HG03103 (cell line): ENCODE measurements at regions not wholly inside any gene's neighbourhood (a gene's known extent, or its start where the extent isn't known, plus 50 kb on each side); places are given as distances from the start of the nearest gene placed in this dataset.

Source experiments
- ATAC-seq: cut with Tn5 transposase; IDR thresholded peaks from one replicate; pipeline ENCODE4 v1.9.1; 2021; ENCODE audit warnings: low read depth; ENCODE audit not compliant: unreplicated experiment

GRCh38 chr20:50297498-50298376 lies 107.1 kb downstream of the CEBPB start:
- no peak for ATAC-seq

GRCh38 chr20:50298554-50299324 lies 108.1 kb downstream of the CEBPB start:
- ATAC-seq, result no peak

- no peak for ATAC-seq
Observed at GRCh38 chr20:50299325-50299629, 108.6 kb downstream of the CEBPB start.

GRCh38 chr20:50301165-50301564 lies 110.5 kb downstream of the CEBPB start:
- no peak for ATAC-seq

GRCh38 chr20:50301712-50302111 lies 111.1 kb downstream of the CEBPB start:
- no peak for ATAC-seq

GRCh38 chr20:50302341-50303057 lies 111.9 kb downstream of the CEBPB start:
- no peak for ATAC-seq

GRCh38 chr20:50303573-50304500 lies 113.2 kb downstream of the CEBPB start:
- ATAC-seq, result no peak

GRCh38 chr20:50304501-50304856 lies 113.8 kb downstream of the CEBPB start:
- no peak for ATAC-seq

GRCh38 chr20:50304923-50305635 lies 114.4 kb downstream of the CEBPB start:
- ATAC-seq, result no peak

GRCh38 chr20:50305636-50306477 lies 115.2 kb downstream of the CEBPB start:
- no peak for ATAC-seq

GRCh38 chr20:50306478-50307423 lies 116.1 kb downstream of the CEBPB start:
- no peak for ATAC-seq

- ATAC-seq, result no peak
Observed at GRCh38 chr20:50308166-50308512, 117.5 kb downstream of the CEBPB start.

GRCh38 chr20:50308513-50309279 lies 118.1 kb downstream of the CEBPB start:
- ATAC-seq, result no peak

GRCh38 chr20:50309280-50309763 lies 118.7 kb downstream of the CEBPB start:
- ATAC-seq, result no peak

- no peak for ATAC-seq
Observed at GRCh38 chr20:50309764-50310672, 119.4 kb downstream of the CEBPB start.

- no peak for ATAC-seq
Observed at GRCh38 chr20:50310673-50311051, 120.0 kb downstream of the CEBPB start.
